ENCODE measurements at regions not wholly inside any gene's neighbourhood (a gene's known extent, or its start where the extent isn't known, plus 50 kb on each side); places are given as distances from the start of the nearest gene placed in this dataset.

DNA sequence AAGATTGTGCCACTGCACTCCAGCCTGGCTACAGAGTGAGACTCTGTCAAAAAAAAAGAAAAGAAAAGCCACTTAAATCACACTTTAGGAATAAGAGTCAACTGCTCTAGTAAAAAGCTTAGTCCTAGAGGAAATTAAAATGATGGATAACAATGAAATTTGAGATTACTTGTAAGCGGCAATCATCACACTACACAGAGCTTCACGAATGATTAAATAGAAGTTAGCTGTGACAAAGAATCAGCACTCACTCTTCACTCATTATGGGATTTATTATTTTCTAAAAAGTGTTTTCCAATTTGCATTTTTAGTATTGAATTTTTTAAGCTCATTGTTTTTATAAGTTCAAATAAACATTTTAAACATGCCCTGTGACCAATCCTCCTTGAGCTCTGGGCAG lies 718.0 kb downstream of the UTRN start:
- DNase-seq = no peak

DNA sequence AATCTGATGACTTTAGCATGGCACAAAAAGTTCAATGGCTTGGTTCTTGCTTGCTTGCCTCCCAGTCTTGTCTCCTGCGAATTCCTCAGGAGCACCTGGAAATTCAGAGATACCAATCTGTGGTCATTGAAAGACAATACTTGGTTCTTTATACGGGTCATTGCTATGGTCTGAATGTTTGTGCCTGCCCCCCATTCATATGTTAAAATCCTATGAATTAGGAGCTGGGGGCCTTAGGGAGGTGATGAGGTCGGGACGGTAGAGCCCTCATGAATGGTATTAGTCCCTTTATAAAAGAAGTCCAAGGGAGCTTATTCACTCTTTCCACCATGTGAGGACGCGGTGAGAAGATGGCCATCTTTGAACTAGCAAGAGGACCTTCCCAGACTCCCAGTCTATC lies 721.8 kb downstream of the UTRN start:
- no peak for DNase-seq

DNA sequence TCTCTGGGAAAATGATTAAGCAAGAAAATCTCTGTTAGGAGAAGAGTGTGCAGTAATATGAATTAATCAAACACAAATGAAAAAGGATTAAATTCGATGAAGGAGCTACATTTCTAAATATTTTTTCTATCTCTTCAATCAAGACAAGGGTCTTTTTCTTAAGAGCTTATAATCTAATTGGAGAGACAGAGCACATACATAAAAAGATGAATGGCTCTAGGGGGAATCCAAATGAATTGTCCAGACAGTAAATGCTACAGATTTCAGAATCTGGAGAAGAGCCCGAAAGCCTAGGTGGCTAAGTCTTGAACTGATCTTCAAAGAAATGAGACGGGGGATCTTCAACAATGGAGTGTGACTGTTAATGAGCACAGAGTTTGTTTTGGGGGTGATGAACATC lies 723.6 kb downstream of the UTRN start:
- no peak for DNase-seq

DNA sequence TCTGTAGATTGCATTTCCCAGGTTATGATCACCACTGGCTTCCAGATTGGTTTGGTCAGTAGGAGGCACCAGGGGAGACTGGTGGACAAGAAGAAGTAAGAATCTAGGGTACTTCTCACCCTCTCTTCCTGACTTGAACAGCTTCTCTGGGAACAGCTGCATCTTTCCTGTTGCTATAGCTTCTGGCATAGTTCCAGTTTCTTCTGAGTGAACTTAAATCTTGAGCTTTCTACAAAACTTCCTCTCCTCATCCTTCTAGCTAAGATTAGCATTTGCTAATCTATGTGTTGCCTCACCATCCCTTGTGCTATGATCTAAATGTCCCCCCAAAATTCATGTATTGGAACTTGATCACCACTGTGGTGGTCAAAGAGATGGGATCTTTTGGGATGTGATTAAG lies 724.6 kb downstream of the UTRN start:
- no peak for DNase-seq

DNA sequence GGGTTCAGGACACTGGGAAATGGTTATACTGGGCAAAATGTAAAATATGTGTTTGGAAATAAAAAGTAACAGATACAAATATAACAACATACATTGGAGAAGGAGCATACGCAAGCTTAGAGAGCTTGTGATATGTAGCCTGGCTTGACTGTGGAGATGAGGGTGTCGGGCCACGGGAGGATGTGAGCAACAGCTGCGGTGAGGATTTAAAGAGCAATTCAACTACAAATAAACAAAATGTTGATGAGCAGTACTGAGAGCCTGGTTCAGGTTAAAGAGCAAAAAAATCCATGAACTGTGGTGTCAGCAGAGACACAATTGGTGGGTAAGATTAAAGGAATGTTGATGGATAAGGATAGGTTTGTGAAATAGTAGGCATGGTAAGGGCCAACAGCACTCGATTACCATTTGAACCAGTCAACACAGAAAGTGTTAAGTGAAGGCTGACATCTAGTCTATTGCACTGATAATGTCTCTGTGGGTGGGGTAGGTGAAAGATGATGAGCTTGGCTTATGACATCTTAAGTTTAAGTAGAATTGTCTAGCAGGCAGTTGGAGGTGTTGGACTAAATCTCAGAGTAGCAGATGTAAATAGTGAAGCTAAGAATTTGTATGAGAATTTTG lies 723.2 kb downstream of the EPM2A start:
- DNase-seq = no peak

DNA sequence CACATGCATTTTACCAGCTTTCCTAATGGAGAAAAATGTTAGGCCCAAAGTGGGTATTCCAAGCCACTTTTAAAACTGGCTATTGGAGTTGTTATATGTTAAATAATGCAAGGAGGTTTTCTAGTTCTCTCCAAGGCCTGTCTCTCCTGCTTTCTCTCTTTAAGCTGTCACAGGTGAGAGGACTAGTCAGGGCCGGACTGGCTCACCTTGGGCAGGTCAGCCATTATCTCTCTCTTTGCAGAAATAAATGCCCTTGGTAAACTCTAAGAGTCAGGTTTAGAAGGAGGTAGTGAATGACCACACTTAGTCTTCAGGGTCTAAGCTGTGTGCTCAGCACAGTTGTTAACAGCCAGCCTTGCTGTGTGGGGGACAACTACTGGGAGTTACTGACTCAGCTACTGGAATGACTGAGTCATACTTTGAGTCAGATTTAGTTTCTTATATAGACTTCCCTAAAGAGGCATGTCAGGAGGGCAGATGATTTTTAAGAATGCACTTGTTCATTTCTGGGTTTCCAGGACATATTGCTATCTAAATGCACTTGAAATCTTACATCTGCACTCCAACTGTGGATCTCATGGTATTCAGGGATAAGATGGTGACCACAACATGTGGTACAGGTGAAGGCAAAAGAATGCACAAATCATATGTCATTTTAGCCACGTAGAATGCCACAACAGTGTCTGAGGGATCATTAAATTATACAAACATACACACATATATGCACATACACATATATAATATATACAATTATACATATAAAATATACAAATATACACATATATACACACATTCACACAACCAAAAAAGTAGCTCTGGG lies 719.4 kb downstream of the EPM2A start:
- DNase-seq = no peak

DNA sequence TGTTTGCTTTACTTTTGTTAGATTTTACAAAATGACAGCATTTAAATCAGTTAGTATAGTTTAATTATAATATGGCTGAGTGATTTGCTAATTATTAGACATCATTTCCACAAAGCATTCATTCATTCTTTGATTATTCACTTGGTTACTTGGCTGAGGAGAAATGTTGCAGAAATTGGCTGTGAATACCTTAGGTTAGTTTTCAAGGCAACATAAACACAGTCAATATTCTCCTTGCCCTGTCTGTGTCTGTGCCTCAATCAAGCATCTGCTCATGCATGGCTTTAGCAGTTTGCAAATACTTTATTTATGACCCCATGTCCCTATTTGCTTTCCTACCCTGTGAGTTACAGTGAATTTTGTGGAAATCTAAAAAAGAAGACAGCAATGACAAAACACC lies 718.3 kb downstream of the EPM2A start:
- no peak for DNase-seq

DNA sequence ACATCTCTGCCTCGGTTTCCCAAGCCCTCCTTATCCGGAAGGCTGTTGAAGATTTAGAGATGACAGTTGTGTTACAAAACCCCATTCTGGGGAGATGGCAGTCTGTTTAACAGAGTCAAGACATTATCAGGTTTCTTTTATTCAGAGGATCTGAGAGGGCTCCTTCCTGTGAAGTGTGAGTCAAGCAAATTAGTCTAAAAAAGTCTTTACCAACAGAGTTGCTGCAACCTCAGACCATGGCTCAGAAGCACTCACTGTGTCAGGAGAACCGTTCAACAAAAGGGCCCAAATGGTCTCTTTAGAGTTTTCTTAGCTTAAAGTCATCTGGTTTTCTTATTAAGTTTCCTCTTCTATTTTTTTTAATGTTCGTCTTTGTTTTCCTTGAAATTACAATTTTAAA lies 717.8 kb downstream of the EPM2A start:
- no peak for DNase-seq

DNA sequence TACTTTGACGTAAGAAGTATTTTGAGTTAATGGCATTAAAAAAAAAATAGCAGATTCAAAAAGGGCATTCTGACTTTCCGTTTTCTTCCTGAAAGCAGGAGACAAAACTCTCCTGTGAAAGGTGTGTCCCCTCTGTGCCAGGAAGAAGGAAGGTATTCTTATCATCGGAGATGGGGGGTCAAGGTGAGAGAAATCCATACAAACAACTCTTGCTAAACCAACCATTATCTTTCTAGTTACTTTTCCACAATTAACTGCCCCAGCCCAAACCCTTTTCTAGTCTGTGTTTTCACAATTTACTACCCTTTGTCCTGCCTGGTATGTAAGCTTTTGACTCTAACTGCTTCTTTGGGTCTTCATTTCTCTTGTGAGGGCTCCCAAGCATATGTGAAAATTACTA lies 717.3 kb downstream of the EPM2A start:
- no peak for DNase-seq

DNA sequence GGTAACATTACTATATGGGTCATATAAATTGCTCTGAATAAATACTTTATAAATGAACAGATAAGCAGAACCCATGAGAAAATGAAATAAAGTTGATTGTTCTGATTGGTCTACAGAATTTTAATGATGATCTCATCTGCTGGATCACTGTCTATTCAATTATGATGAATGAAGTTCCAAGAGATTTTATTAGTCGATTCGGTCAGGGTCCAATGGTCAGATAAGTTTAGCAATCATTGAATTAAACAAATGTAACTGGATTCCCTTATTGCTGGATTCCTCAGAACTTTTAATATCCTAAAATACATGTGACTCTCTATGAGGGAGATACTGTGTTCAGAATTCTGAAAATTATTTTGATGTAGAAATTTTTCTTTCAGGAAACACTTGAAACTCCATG lies 715.2 kb downstream of the EPM2A start:
- DNase-seq = no peak

DNA sequence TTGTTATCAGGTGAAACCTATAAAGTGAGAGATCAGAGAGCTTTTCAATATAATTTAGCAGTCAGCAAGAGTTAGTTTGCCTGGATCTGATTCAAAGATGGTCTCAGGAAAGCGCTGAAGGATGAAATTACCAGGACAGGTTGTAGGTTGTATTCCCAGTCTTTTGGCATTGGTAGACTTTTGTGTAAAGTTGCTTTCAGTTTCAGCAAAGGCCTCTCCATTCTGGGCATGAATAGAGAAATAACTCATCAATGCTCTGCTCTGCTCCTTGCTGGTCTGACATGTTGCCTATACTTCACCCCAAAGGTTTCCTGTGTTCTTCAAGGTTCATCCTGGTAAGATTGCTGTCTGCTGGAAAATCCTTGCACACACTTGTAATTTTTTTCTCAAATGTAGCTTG lies 714.8 kb downstream of the EPM2A start:
- no peak for DNase-seq

DNA sequence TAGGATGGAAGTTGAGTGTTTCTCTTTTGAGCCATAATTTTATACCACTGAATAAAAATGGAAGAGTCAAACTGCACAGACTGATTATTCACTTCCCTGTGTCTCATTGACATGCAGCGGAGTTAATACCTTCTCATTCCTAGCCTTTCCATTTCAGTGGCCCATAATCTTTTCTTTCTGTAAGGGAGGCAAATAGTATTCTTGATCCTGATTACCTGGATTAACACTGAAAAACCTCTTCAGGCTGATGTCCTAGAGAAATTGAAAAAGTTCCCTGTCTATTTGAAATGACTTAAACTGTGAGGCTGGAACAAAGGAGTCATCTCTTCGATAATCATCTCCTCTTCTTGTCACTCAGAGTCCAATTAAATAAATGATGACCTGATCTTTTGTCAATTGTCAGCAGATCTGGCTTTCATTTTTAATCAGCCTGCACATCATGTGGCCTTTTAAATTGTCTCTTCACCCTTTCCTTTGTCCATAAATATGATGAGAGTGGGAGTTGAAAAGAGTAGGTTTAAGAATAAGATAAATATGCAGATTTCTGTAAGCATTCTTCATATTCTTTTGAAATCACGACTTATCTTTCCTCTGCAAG lies 713.0 kb downstream of the EPM2A start:
- DNase-seq = no peak

DNA sequence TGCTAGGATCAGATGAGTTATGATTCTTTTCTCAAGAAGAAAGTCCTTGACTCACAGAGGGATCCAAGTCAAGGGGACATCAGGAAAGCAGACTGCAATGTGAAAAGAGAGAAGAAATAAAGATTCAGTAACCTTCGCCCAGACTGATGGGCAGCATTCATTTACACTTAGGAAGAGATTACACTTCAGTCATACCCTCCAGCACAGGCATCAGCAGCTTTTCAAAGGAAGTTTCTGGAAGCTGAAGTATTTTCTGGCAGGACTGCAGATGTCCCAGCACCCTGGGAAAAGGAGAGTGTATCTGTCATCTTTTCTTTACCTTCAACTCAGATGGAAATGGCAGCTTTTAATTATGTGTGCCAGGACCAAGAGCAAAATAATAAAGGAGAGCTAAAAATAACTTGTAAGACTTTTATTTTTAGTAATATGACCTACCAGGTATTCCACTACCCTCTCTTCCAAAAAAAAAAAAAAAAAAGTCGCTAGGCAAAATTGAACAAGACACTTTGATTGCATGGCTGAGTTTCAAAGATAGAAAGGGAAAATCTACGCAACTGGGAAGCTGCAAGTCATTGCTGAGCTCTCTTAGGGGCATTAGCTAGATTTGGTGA lies 712.1 kb downstream of the EPM2A start:
- no peak for DNase-seq

DNA sequence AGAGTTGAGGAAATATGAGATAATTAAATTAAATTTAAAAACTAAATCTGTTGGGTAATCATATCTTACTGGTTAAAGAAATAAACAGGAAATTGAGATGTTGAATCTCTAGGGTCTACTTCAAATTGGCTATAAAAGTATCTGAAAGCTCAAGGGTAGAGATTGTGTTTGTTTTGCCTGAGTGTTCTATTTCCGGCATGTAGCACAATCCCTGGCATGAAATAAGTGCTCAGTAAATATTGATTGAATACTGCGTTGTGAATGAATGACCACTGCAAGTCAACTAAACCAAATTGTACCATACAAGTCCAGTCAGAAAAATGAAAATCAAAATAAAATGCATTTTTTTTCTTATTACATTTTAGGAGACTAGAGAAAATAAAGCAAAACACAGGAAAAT lies 709.8 kb downstream of the EPM2A start:
- no peak for DNase-seq

DNA sequence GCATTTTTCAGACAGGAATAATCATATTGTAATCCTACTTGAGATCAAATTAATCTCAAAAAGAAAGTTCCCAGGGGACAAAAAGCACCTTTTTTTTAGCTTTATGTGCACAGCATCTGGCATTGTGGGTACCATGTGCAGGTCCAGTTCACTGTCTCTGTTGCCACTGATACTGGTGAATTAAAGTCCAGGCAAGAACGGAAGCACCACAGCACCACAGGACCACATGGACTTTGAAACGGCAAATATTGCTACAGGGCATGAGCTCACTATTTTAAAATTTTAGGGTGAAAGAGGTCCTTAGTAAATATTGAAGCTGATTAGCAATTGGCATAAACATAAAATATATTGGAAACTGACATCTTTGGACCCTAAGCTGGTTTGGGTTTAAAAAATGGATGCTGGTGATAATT lies 709.0 kb downstream of the EPM2A start:
- no peak for DNase-seq

DNA sequence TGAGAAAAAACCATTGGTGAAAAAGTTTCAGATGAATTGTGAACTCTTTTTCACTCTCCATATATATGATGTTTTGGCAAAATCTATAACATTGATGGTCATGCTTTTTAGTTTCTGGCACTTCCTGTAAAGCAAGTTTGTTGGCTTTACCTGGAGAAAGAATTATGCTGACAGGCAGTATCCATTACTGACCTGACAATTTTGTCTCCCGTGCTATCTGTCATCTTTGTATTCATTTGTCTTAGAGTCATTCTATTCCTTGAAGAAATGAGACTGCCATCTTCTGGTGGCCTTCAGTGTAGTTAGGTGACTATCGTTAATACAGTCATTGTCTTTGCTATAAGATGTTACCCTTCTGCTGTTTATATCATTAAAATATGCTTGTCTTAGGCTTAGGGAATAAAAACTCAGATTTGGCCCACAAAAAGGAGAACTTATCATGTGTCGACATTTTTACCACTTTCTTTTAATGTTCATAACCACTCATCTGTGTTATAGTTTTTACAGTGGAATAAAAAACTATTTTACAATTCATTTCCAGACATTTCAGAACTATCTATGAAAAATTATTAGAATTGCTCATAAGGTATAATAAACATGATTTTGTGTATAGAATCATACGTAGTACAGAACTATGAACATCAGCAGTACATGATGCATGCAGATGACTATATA lies 707.0 kb downstream of the EPM2A start:
- DNase-seq = no peak

DNA sequence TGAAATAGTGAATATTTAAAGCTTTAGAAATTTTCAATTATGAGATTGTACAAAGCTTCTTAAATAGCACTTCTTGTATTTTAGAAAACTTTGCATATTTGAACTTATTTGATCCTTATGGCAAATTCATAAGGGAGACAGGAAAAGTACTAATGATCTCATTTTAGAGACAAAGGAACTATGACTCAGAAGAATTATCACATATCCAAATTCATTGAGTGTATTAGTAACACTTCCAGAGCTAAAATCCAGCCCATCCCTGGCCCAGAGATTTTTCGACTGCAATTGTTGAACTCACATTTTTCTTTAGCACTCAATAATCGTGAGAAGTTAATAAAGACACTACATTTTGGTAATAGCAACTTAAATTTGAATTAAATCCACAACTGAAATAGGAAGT lies 704.3 kb downstream of the EPM2A start:
- DNase-seq = no peak

DNA sequence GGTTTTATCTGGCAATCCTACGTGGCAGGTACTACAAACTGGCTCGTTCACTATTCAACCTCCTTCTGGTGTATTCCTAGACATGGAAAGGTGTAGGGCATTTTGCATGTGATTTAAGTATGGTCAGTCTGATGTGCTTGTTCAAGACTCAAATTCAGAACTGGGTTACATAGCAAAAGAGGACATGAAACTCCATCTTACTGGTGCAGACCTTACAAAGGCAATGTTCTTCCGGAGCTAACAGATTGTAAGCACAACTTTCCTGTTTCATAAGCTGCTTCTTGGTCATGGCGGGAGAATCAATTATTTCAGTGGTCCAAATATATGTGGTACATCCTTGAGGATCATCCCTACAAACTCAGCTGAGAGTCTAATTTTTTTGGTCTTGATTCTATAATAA lies 703.4 kb downstream of the EPM2A start:
- DNase-seq = no peak

DNA sequence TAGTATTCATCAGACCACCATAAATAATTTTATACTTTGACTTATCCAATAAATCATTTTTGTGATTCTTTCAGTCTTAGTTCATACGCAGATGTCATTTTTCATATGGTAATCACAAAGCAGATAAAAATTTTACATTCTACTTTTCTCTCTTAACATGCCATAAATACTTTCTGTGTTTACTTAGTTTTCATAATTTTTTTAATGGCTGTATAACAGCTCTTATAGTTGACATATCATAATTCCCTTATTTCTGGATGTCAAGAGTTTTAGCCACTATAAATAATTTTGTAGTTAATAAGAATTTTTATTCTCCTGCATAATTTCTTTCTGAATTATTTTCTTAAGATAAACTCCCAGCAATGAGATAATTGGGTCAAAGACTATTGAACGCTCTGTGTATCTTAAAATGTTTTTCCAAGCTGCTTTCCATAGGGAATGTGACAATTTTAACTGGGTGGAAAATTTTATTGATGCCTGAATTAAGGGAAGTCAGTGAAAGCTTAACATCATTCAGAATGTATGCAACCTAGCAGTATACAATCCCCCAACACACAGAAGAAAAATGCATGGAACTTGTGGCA lies 702.7 kb downstream of the EPM2A start:
- no peak for DNase-seq

DNA sequence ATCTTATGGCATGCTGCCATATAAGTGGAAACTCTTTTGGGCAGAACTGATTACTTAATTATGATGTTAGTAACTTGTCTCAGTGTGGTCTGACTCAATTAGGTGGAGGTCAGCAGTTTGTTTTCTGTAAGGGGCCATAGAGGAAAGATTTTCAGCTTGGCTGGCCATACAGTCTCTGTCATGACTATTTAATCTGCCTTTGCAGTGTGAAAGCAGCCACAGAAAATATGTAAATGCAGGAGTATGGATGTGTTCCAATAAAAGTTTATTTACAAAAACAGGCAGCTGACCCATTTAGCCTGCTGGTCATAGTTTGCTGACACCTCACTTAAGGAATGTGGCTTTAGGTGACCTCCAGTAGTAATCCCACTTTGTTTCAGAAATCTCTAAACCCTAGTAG lies 700.7 kb downstream of the EPM2A start:
- DNase-seq = no peak

DNA sequence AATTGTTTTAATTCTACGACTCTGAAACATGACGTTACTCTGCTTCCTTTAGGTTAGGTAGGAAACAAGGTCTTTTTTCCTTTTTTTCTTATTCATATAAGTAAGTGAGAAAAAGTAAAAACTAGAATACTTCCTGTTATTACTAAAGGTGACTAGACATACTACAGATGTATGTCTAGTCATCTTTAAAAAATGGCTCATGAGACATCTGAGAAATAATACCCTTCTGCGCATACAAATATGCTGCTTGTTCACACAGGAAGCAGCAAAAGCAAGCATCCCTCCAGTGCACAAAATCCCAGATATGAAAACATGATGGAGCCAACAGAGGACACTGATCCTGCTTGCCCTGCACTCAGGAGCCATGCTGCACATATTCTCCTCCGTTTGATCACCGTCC lies 699.1 kb downstream of the EPM2A start:
- DNase-seq = no peak

DNA sequence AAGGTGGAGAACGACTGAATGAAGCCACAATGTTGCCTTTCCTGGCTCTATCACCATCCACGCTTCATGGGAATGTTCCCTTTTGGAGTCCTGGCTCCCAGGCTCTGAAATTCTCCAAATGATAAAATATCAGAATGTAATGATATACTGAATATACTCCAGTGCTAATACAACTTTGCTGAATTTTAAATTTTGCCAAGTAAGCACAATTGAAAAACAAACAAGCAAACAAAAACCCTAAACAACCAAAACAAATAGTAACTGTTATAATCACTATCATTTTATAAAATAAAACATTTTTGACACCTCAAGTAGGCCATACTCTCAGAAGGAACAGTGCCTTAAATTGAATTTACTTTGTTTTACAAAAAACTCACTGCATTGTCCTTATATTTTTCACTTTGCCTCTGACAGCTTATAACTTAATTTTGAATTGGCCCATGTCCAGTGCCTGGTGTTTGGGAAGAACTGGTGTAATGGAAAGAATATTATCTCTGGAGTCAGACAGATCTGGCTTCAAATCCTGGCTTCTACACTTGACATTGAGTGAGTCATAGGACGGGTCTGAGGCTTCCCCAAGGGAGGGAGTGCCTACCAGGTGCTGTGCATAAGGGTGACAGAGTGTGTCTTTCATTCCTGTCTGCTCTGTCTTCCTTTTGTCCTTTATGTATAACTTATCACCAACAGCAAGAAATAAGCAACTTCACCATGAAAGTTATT lies 698.3 kb downstream of the EPM2A start:
- no peak for DNase-seq

Data from activated T-cell treated with anti-CD3 and anti-CD28 coated beads, Interleukin-2, amount 50 U/mL, for 1 hour (primary cell).